ENCODE measurements at regions not wholly inside any gene's neighbourhood (a gene's known extent, or its start where the extent isn't known, plus 50 kb on each side); places are given as distances from the start of the nearest gene placed in this dataset.

DNA sequence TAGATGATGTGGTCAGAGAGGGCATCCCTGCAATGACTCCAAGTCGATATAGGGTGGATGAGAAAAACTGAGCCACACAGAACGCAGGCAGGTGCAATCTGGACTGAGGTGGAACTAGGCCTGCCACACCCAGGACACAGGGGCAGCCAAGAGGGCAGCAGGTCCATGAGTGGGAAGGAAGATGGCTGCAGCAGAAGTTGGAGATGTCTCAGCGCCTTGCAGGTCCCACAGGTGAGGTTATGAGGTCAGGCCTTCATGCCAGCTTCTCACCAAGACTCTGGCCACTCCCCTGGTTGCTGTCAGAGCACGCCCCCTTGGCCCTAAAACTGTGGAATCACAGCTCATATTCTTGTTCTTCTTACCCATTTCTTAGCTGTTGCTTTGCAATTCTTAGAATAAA, 147.7 kb upstream of the VSTM2B start:
- TF ChIP-seq POLR2AphosphoS5 (IDR thresholded peaks at IDR 0.05; ENCODE audit: low read depth), result no peak
- TF ChIP-seq, protein P1, sequence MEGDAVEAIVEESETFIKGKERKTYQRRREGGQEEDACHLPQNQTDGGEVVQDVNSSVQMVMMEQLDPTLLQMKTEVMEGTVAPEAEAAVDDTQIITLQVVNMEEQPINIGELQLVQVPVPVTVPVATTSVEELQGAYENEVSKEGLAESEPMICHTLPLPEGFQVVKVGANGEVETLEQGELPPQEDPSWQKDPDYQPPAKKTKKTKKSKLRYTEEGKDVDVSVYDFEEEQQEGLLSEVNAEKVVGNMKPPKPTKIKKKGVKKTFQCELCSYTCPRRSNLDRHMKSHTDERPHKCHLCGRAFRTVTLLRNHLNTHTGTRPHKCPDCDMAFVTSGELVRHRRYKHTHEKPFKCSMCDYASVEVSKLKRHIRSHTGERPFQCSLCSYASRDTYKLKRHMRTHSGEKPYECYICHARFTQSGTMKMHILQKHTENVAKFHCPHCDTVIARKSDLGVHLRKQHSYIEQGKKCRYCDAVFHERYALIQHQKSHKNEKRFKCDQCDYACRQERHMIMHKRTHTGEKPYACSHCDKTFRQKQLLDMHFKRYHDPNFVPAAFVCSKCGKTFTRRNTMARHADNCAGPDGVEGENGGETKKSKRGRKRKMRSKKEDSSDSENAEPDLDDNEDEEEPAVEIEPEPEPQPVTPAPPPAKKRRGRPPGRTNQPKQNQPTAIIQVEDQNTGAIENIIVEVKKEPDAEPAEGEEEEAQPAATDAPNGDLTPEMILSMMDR (IDR thresholded peaks at IDR 0.05; ENCODE audit: insufficient read depth, low read length), result no peak

Data from HL-60 (cell line).